ENCODE measurements at regions not wholly inside any gene's neighbourhood (a gene's known extent, or its start where the extent isn't known, plus 50 kb on each side); places are given as distances from the start of the nearest gene placed in this dataset.
A peak's percentile ranks its signal among the peaks of the same experiment; 100 is the strongest.

DNA sequence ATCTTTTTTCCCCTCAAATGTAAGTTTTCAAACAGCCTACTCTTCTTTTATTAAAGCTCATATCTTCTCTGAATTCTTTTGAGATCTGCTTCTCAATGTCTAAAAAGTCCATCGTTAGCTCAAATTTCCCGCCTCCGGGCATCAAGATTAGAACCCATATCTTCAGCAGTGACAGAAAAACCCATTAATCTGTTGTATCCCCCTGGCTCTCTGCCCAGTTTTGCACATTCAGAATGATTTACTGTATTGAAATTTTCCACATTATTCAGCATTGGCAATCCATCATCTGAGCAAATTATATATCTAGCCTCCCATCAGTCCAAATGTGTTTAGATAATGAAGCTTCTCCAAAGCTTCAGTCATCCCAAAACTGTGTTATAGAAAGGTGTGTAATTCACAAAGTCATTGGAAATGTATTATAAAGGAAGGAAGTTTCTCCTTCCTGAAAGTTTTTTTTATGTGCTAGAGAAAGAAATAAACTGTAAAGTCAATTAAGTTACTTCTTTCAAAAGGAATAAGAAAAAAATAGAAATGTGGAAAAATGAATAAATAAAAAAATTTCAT lies 849.9 kb downstream of the MAT2B start:
- no peak for DNase-seq

DNA sequence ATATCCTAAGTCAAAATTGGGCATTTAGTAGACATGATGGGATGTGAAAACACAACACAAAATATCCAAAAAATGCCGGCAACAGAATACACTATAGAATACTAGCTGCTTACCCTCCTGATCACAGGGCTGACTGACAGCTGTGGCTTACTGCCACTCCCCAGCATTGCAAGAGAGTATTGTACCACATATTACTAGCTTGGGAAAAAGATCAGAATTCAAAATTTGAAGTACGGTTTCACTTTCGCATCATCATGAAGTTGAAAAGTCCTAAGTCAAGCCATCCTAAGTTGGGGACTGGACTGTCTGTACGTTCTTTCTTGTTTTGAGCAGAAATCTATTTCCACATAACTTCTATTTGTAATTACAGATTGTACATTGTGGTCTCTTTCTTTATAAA lies 851.4 kb downstream of the MAT2B start:
- no peak for DNase-seq

DNA sequence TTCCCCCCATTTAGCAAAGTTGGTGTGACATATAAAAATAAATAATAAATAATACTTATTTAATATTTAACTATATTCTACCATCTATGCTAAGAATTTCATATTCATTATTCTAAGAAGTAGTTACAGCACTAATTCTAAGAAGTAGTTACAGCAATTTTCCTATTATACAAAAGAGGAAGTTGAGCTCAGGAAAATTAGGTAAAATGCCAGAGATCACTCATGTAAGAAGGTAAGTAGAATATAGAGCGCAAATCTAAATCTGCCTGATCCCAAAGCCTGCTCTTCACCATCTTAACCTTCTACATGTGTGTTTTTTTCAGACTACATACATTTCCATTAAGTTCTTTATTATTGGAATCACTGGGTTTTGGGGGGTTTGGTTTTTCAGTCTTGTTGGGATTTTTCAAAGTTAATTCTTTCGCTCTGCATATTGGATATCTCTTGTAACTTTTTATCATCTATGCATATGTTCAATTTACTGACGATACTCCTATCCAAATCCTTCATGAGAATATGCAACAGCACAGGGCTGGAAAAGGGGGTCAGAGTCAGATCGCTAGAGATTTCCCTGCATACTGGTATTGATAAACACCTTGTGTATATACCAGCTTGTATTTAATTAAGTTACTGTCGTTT lies 852.1 kb downstream of the MAT2B start:
- DNase-seq, result no peak

DNA sequence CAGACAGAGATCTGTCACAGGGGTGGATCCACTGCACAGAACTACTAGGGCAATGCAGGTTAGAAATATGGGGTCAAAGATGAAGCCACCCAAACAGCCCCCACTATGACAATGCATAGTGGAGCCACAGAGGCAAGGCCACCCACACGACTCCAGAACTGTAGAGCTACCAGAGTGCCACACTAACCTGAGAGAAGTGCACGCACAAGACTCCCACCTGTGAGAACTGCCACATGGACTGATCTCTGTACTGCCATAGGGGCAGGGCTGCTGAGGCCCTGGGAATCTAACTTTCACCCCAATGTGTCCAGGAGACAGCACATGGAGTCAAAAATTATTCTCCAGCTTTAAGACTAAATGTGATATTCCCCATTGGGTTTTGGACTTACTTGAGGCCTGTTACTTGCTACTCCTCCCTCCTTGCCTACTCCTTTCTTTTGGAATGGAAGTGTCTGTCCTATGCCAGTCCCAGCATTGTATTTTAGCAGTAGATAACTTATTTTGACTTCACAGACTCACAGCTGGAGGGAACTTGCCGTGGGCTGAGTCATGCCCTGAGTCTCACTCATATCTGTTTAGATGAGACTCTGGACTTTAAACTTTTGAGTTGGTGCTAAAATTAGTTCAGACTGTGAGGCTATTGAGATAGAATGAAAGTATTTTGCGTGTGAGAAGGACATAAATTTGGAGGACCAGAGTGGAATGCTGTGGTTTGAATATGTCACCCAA lies 853.3 kb downstream of the MAT2B start:
- peak; percentile 67 for DNase-seq

DNA sequence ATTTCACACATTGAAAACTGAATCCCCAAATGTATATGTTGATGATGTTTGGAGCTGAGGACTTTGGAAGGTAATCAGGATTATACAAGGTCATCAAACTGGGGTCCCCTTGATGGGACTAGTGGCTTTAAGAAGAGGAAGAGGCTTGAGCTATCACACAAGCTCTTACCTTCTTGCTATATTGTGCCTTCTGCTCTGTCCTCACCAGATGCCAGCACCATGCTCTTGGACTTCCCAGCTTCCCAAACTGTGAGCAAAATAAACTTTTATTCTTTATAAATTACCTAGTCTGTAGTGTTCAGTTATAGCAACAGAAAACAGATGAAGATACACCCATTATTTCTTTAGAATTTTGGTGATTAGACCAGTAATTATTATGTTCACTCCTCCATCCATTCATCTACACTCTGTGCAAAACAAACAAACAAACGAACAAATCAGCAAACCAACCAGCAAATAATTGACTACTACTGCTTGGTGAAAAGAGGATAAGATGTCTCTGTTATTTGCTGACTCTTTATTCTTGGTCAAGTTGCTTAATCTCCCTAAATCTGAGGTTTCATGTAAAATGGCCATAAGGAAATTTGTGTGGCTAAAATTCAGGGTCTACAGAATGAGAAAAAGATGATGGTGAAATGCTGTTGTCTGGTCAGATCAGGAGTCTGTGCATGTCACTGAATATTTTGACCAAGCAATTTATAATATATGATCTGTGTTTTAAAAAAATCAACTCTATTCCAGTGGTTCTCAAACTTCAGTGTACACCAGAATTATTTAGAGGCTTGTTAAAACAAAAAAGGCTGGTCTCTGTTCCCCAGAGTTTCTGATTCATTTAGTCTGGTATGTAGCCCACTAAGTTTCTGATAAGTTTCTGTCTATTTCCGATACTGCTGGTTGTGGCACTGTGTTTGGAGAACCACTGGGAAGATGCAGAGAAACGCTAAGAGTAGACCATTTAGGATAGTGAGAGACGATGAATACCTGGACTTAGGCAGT lies 854.1 kb downstream of the MAT2B start:
- DNase-seq, result peak; percentile 8

DNA sequence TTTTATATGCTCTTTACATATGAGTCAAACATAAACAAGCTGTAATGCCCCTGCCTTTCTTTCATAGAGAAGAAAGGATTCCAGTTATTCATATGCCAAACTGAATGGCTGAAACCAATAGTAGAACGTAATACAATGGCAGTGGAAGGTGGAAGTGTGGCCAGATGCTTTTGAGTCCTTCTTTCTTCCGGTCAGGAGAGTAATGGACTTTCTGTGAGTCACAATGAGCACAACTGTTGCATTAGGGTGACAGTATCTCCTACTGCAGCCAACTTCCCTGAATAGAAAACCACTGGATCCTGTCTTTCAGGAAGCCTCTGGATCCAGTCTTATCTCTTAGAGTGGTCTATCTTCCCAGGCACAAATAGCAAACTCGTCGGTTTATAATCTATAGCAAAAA lies 855.2 kb downstream of the MAT2B start:
- DNase-seq, result no peak

DNA sequence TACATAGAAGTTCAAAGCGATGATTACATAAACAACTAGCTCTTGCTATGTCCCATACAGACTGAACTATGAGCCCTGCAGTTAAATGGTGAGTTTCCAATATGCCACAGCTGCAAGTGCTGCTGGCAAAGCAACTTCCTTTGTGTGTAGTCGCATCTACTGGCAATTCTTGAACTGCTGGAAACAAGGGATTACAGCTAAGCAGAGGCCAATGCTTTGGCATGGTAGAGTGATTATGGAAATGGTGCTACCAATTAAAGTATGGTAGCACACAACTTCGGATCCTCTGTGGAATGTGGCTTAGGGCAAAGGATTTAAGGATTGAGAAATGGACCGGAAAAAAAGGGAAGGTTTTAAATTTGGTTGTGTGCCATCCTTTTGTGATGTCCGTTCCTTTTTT lies 856.6 kb downstream of the MAT2B start:
- no peak for DNase-seq

DNA sequence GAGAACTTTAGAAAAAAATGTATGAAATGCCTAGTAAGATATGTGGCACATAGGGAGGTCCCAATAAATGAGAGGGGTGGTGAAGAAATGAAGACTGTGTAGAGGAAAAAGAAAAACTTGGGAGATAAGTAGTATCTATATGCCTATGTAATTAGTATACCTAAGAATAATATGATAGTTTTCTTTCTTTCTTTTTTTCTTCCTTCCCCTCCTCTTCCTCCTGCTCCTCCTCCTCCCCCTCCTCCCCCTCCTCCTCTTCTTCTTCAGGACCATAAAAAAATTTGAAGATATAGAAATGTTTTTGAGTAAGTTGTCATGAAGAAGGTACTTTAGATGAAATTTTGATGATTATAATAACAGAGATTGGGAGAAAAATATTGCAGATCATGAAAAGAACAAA lies 857.4 kb downstream of the MAT2B start:
- no peak for DNase-seq

DNA sequence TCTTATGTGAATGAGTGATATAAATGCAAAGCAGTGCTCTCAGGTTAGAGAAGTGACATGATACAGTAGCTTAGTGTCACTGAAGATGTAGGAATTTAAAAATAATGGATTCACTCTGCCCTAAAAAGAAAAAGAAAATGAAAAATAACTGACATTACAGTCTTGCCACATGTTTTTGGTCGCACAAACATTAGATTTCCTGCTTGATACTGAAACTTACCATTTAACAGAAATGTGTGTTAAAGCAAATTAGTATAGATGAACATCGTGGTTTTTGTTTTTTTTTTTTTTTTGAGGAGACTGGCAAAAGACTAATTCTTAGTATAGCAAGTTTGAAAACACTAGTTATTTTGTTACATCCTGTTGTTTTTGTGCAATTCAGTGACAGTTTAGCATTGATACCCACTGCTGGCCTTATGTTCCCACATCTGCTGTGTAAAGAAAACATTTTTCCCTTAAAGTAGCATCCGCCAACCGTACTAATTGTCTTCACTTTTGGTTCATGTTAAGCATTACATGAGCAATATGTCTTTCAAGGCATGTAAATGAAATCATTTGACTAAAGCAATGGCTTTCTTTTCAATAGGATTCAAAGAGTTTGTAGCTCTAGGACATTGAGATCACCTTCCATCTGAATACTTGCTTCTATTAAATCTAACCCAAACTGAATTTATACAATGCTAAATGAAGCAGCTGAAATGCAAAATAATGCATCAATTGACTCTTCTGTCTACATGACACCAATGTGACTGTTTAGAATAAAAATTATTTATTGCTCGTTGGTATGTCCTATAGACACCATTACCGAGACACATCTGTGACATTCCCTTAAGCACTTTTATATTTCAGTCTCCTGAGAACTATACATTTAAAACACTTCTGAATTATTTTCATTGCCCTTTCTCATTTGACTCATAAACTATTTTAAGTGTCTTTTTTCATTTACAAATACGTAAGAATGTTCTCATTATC lies 859.1 kb downstream of the MAT2B start:
- no peak for DNase-seq

DNA sequence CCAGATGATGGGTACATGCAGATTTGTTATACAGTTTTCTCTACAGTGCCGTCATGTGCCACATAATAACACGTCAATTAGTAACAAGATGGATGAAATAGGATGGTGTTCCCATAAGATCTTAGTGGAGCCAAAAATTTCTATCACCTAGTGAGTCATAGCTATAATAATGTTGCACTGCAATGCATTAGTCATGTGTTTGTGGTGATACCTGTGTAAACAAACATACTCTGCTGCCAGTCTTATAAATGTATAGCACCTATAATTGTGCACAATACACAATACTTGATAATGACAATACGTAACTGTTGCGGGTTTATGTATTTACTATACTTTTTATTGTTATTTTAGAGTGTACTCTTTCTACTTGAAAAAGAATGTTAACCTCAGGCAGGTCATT lies 865.4 kb downstream of the MAT2B start:
- DNase-seq, result no peak

DNA sequence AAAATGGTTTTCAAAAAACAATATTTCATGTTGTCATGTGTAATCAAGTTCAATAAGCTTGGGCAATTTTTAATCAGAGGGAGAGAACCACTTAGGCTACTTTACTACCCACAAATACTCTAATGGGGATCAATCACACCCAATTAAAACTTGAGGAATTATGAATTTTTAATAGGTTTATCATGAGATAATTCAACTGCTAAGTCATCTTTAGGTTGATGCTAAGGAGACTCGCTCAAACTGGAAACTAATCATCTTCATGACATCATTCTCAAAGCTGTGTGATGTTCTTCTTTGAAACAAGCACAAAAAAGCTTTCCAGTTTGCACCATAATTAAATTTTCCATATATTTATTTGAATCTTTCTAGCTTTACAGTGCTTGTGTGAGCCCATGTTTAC lies 867.5 kb downstream of the MAT2B start:
- DNase-seq, result no peak

DNA sequence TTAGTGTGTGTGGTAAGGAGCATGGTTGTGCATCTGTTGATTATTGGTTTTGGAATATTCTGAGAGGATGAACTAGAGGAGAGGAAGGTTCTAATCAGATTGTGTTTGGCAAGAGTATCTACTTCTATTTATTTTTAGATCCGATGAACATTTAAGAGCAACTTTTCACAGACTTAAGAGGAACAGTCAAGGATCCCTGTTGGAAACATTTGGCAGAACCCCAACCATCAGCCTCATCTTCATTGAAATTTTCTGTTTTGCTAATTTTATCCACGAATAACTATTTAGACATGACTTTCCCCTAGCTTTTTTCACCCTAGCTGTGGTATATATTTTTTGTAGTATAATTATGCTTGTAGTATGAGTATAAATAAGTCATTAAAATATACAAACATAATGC lies 868.5 kb downstream of the MAT2B start:
- no peak for DNase-seq

DNA sequence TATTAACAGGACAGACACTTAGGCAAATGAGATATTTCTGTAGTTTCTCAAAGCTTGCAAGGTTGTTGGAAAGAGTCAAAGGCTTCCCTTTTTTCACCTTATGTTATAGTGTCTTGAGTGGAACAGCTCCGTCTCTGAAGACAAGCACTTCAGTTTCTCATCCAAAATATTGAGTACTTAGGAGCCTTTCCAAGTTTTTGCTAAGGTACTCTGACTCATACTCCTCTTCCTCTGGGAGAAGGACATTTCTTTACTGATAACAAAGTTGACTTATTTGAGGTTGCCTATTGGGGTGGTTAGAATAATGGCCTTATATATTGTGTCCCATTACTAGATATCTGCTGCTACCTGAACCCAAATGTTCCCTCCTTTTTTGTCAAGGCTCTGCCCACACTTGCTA lies 869.6 kb downstream of the MAT2B start:
- no peak for DNase-seq

DNA sequence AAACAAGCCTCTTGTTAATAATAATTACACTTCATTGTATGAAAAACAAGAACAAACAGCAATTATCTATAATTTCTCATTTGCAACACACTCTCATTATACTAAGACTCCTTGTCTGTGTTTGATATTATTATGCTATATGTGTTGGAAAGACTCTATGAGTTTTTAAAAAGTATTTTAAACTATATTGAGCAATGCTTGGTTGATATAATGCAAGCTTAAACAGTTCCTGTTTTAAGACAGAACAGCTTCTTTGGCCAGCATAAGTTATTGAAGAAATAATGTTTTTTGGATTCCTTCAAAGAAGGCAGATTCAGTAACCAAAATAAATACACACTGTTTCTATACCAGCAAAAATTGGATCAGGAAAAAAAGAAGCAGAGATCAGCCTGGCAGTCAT lies 871.4 kb downstream of the MAT2B start:
- no peak for DNase-seq

DNA sequence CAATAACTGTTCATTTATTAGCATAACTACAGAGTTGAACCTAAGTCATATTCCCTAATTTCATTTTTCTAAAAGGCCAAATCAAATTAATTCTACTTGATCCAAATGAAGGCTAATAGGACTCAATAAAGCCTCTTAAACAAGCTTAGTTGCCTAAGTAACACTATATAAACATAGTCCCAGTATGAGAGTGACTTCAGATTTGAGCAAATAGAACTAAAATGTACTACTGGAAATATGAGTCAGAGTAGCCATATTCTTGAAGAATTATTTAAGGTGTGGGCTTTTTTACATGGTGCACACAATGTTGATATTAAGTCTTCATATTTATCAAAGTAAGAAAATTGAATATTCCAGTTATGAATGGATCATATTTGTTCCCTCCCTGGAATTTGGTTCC lies 872.3 kb downstream of the MAT2B start:
- DNase-seq, result no peak

DNA sequence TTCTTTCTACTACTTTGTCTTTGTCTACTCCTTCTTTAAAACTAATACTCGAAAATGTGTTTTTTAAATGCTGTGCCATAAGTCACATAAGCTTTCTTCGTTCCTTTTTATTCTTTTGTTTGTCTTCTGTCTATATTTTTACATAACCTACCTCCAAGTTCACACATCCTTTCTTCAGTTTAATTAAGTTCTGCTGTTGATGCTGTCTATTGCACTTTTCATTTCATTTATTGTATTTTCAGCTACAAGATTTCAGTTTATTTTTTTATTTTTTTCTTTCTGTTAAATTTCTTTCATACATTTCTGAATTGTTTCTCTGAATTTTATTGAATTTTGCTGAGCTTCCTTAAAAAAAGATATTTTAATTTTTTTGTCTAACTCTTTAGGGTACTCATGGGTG lies 878.2 kb downstream of the MAT2B start:
- no peak for DNase-seq

DNA sequence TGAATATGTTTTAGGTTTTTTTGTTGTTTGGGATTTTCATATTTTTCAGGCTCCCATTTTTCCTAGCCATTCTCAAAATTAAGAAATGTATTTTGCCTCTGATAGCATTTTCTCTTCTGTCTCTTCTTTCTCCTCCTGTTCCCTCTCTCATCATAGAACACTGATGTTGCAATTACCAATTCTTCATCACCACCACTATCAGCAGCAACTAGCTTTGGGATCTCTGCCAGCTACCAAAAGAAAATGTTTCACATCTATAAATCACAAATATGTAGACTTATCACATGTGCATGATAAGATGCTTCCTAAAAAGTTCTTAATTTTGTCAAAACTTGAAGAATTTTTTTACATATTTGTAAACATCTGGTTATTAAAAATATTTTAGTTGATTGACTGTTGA lies 887.1 kb downstream of the MAT2B start:
- DNase-seq, result no peak

DNA sequence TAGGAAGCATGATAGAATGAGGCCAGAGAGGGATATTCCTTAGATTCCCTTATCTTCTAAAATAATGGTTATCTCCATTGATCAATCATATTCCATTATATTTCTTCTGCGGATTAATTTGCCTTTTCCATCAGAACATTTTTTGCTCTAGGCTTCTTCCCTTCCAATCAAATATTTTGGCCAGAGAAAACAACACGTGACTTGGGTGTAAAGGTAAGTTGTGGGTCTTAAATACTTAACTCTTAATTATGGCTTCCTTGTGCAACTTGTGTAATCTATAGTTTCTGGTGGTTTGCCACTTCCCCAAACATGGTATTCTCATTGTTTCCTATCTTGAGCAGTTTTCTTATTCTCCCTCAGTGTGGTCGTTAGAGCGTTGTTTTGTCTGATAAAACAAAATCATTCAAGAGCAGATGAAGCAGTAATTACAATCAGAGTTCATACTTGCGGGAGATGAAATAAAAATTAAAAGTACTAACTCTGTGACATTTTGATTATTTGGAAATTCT lies 889.3 kb downstream of the MAT2B start:
- no peak for DNase-seq

DNA sequence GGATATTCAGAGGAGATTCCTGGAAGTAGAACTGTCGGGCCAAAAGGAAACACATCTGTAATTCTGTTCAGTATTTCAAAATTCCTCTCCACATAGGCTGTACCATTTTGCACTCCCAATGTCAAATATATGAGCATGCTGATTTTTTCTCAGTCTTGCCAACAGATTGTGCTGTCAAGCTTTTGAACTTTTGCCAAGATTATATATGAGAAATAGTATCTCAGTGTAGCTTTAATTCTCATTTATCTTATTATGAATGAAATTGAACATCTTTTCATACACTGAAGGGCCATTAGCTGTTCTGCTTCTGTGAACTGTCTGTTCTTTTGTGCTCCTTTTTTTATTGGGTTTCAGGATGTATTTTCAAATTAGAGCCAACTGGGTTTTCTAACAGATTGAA lies 907.1 kb downstream of the MAT2B start:
- no peak for DNase-seq

DNA sequence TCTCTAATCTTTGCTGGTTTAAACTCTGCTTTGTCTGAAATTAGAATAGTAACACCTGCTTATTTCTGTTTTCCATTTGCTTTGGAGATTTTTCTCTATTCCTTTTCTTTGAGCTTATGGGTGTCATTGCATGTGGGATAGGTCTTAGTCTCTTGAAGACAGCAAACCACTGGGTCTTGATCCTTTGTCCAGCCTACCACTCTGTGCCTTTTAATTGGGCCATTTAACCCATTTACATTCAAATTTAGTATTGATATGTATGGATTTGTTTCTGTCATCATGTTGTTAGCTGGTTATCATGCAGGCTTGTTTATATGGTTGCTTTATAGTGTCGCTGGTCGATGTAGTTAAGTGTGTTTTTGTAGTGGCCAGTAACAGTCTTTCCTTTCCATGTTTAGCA lies 914.7 kb downstream of the MAT2B start:
- no peak for DNase-seq

DNA sequence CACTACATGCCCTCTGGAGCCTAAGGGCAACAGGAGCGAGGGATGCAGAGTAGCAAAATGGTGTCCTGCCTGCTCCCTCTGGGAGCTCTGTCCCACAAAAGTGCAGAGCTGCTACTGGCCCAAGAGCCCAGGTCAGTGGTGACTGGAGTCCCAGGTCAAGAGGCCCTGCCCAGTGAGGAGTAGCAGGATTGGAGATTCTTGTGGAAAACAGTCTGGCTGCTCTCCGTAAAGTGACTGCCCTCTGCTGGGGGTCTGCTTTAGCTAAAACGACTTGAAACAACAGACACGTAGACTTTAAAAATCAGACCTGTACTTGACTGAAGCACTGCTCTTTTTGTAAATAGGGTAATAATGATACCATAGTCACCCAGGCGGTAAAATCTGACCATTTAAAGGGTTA lies 917.0 kb downstream of the MAT2B start:
- peak; percentile 17 for DNase-seq

Measured in fibroblast of skin of abdomen (primary cell).